ENCODE measurements at regions not wholly inside any gene's neighbourhood (a gene's known extent, or its start where the extent isn't known, plus 50 kb on each side); places are given as distances from the start of the nearest gene placed in this dataset.

DNA sequence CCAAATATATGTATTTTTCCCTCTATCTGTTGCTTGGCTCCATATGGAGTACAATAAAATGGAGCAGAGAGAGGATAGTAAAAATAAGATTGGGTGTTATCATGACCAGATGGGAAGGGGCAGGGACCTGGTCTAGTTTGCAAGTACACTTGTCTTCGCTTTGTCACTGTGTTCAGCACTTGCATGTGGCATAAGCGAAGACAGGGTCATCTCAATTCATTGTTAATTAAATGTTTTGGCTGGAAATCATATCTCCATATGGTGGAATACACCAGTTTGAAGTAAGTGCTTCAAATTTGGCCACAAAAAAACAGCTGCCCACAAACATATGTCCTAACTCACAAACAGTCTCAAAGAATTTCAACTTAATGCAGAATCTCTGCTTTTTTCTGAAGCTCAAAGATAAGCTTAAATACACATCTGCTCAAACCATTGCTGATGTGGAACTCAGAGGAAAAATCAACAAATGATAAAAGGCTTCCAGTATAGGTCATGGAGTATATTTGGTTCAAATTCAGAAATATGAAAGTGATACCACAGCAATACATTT, 865.4 kb downstream of the TLE4 start:
- TF ChIP-seq, protein P1, sequence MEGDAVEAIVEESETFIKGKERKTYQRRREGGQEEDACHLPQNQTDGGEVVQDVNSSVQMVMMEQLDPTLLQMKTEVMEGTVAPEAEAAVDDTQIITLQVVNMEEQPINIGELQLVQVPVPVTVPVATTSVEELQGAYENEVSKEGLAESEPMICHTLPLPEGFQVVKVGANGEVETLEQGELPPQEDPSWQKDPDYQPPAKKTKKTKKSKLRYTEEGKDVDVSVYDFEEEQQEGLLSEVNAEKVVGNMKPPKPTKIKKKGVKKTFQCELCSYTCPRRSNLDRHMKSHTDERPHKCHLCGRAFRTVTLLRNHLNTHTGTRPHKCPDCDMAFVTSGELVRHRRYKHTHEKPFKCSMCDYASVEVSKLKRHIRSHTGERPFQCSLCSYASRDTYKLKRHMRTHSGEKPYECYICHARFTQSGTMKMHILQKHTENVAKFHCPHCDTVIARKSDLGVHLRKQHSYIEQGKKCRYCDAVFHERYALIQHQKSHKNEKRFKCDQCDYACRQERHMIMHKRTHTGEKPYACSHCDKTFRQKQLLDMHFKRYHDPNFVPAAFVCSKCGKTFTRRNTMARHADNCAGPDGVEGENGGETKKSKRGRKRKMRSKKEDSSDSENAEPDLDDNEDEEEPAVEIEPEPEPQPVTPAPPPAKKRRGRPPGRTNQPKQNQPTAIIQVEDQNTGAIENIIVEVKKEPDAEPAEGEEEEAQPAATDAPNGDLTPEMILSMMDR (IDR thresholded peaks at IDR 0.05), result no peak
- TF ChIP-seq POLR2A (IDR thresholded peaks at IDR 0.05), result no peak
